GM18858 (cell line): ENCODE measurements at regions not wholly inside any gene's neighbourhood (a gene's known extent, or its start where the extent isn't known, plus 50 kb on each side); places are given as distances from the start of the nearest gene placed in this dataset.

ENCODE experiments used
- ATAC-seq: cut with Tn5 transposase; IDR thresholded peaks from one replicate; pipeline ENCODE4 v1.9.1; 2021; ENCODE audit not compliant: unreplicated experiment

GRCh38 chr12:92556637-92557421, 146.0 kb upstream of the PLEKHG7 start:
- no peak for ATAC-seq

- ATAC-seq: peak; percentile 26
Measured at GRCh38 chr12:92556141-92556540, 146.6 kb upstream of the PLEKHG7 start.

- ATAC-seq: no peak
Measured at GRCh38 chr12:92554158-92555073, 148.4 kb upstream of the PLEKHG7 start.

GRCh38 chr12:92553389-92553788, 149.4 kb upstream of the PLEKHG7 start:
- ATAC-seq: no peak

GRCh38 chr12:92552412-92553108, 150.2 kb upstream of the PLEKHG7 start:
- ATAC-seq: no peak

GRCh38 chr12:92551853-92552397, 150.9 kb upstream of the PLEKHG7 start:
- peak; percentile 67 for ATAC-seq

- ATAC-seq: no peak
Measured at GRCh38 chr12:92551210-92551609, 151.6 kb upstream of the PLEKHG7 start.

- no peak for ATAC-seq
Measured at GRCh38 chr12:92550661-92551060, 152.1 kb upstream of the PLEKHG7 start.

GRCh38 chr12:92550254-92550653, 152.5 kb upstream of the PLEKHG7 start:
- no peak for ATAC-seq

GRCh38 chr12:92549516-92549915, 153.3 kb upstream of the PLEKHG7 start:
- no peak for ATAC-seq

GRCh38 chr12:92547906-92548305, 154.9 kb upstream of the PLEKHG7 start:
- no peak for ATAC-seq

GRCh38 chr12:92547420-92547819, 155.4 kb upstream of the PLEKHG7 start:
- no peak for ATAC-seq

- peak; percentile 46 for ATAC-seq
Measured at GRCh38 chr12:92546635-92547348, 156.0 kb upstream of the PLEKHG7 start.

- no peak for ATAC-seq
Measured at GRCh38 chr12:92546259-92546634, 156.5 kb upstream of the PLEKHG7 start.

GRCh38 chr12:92544322-92544721, 158.5 kb upstream of the PLEKHG7 start:
- ATAC-seq: no peak

GRCh38 chr12:92543840-92544239, 158.9 kb upstream of the PLEKHG7 start:
- ATAC-seq: no peak

GRCh38 chr12:92543359-92543758, 159.4 kb upstream of the PLEKHG7 start:
- ATAC-seq: no peak

- no peak for ATAC-seq
Measured at GRCh38 chr12:92541731-92542130, 161.1 kb upstream of the PLEKHG7 start.

- no peak for ATAC-seq
Measured at GRCh38 chr12:92540782-92541423, 161.9 kb upstream of the PLEKHG7 start.
